IPS-NIHi11 (cell line): ENCODE measurements at regions not wholly inside any gene's neighbourhood (a gene's known extent, or its start where the extent isn't known, plus 50 kb on each side); places are given as distances from the start of the nearest gene placed in this dataset.

ENCODE experiments used
- DNase-seq: peaks from one replicate; pipeline ENCODE4 v3.0.0; 2012; ENCODE audit warnings: mixed read lengths, low spot score

DNA sequence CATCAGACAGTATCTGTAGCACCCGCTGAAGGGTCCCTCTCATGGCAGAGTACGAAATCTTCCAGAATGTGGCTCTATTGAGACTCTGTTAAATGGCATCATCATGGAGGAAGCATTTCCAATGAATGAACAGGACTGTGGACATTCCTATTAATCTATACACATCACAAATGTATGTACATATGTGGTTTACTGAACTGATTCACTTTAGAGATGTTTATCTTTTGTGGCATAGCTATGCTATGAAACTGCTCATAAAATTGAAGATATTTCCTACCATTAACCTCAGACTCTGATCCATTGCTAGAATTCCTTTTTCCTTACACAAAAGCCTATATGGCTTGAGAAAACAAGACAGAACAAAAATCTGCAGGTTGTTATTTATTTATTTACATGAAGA, 259.6 kb upstream of the RRP15 start:
- DNase-seq: no peak

GRCh38 chr1:218027152-218027551, 257.9 kb upstream of the RRP15 start:
- DNase-seq: no peak

DNA sequence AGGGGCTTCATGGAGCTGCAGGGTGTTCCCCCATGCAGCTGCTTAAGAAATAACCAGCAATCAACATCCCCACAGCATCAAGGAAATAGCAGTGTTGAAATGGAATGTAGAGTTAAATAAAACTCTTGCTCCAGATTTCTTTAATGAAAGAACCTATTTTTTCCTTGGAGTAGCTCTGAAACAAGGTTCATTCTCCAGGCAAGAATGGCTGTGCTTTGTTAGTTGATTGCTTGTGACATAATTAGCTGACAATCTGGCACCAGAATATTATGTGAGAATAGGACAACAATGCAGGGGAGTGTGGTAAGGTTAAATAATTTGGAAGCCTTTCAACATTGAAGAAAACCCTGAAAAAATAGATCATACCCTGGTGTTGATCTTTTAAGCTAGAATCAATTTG, 254.2 kb upstream of the RRP15 start:
- no peak for DNase-seq

DNA sequence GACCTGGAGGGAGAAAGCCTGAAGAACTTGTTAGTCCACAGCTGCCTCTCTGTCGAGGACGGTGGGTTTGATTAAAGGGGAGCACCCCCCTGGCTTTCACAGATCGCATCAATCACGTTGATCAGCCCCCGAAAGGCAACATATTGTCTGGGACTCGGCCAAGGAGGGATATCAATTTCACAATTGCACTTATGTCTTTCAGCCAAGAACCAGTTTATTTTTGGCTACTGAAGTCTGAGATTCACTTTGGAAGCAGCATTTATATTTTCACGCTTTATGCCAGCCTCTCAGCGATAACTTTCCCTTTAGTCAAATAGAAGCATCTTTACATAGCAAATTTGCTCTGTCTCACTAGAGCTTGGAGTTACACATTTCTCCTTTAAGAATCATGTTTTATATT, 253.2 kb upstream of the RRP15 start:
- no peak for DNase-seq

DNA sequence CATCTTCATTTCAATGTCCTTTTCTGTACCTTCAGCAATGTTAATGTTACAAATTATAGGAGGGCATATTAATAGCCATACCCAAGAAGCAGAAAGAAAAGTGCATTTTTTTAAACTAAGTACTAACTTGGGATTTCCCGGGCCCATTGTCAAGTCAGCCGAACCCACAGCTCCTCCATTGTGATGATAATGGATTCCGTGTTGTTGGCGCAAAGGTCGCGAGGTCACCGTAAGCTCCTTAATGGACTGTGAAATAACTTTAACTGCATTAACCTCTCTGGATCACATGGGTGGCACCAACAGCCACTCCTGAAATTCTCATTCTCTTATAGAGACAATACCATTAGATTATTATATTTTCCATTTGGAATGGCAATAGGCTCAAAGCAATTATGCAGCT, 250.6 kb upstream of the RRP15 start:
- DNase-seq: peak; percentile 77

DNA sequence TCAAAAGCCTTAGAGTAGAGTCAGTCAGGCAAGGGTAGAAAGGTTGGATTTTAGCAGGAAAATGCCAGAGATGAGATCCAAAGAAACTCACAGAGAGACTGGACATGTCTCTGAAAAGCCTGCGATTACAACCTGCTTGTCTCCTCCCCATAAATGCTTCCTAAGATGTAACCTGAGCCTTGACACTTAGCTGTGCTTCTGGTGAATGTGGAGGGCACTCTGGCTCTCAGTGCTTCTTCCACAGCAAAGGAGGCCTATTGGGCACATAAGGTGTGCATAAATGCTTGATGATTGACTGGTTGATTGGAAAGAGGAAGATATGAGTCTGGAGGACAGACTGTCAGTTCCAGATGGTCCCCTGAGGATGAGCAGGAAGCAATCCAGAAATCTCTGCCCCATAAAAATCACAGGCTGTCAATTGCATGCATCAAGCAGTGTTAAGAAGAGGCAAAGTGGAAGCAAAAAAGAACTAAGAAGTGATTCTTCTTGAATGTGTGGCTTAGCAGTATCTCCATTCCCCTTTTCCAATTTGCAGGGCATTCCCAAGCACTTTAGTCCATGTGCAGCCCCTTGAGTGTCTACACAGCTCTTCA, 236.2 kb upstream of the RRP15 start:
- DNase-seq: no peak

DNA sequence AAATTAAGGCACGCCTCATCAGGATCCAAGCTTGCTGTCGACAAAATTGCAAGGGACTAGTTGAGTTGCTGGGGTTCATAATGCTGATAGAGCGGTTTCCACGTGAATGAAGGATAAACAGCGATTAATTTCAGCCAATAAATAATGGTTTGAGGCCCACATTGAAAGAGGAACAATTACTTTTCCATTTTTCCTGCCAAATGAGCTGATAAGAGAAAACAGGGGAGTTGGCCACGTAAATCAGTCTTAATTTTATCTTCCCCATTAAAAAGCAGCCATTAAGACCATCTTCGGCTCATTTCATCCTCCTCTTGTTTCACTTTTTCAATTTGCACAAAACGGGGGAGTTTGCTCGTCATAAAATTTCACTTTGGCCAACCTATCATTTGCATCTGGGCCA, 235.5 kb upstream of the RRP15 start:
- DNase-seq: no peak

GRCh38 chr1:218058730-218059129, 226.4 kb upstream of the RRP15 start:
- no peak for DNase-seq

GRCh38 chr1:218064426-218064825, 220.7 kb upstream of the RRP15 start:
- DNase-seq: no peak

GRCh38 chr1:218066332-218066731, 218.8 kb upstream of the RRP15 start:
- no peak for DNase-seq

GRCh38 chr1:218068241-218068640, 216.9 kb upstream of the RRP15 start:
- DNase-seq: no peak

GRCh38 chr1:218069180-218069579, 215.9 kb upstream of the RRP15 start:
- no peak for DNase-seq

GRCh38 chr1:218073062-218073461, 212.0 kb upstream of the RRP15 start:
- no peak for DNase-seq

DNA sequence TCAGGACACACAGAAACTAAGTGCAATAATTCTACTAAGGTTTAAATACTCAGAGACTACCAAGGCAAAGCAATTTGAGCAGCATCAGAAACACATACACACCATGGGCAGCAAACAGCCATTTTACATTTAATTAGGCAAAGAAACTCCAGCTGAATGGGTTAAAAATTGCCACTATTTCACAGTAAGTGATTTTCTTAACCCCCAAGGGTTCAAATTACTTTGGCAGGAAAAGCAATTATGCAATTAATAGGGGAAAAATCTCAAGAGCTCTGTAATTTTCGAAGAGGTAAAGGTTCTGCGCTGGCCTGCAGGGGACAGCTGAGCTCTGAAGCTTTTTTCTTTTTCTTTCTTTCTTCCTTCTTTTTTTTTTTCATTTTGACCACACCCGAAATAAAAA, 206.2 kb upstream of the RRP15 start:
- no peak for DNase-seq

GRCh38 chr1:218079347-218079746, 205.7 kb upstream of the RRP15 start:
- DNase-seq: no peak

GRCh38 chr1:218079820-218080219, 205.3 kb upstream of the RRP15 start:
- DNase-seq: no peak

DNA sequence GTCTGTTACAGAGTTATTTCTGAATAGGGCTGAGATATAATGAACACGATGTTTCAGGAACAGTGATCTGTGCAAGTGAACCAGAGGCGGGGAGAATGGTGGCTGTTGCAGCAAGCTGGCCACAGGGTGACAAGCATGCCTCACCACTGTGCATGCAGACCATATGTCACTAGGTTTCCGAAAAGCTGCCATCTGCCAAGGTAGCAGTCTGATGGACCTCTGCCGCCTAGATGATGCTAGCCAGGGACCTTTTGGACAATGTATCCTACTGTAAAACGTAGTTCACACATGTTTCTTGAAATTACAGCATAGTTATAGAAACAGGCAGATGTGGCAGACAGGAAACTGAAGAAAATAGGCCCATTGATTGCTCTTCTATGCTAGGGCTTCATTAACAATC, 204.2 kb upstream of the RRP15 start:
- DNase-seq: no peak

- no peak for DNase-seq
Measured at GRCh38 chr1:218081358-218081757, 203.7 kb upstream of the RRP15 start.

GRCh38 chr1:218090459-218090858, 194.6 kb upstream of the RRP15 start:
- no peak for DNase-seq

DNA sequence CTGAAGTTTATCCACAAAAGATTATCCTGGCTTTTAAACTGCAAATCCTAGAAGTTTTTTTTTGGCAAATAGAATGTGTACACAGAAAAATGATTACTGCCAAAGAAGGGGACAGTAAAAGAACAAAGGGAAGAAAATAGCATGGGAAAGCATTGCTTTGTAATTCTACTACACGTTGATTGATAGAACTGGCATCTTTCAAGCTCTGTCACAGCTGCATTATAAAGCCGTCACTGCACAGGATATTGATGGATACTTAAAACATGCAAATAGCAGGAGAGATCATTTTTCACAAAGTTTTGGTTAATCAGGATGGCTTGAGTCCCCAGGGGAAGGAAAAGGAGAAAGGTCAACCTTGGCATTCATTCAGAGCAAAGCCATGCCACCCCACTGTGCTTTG, 183.7 kb upstream of the RRP15 start:
- DNase-seq: no peak

GRCh38 chr1:218108034-218108433, 177.1 kb upstream of the RRP15 start:
- no peak for DNase-seq

DNA sequence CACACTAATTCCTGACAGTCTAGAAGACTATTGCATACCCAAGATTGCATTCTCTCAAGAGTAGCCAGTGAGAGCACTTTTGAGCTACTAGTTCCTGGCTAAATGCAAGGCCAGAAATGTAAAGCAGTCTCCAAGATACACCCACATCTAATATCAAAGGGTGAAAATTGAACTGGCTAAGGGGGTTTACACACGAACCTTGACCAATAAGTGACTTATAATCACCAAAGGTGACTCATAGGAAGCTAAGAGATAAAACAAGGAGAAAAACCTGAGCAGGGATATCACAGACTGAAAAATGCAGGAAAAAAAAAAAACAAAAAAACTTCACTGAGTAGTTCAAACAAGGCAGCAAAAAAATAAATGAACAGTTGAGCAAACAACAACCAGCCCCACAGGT, 172.2 kb upstream of the RRP15 start:
- DNase-seq: no peak

- DNase-seq: peak; percentile 67
Measured at GRCh38 chr1:218123968-218124367, 161.1 kb upstream of the RRP15 start.

DNA sequence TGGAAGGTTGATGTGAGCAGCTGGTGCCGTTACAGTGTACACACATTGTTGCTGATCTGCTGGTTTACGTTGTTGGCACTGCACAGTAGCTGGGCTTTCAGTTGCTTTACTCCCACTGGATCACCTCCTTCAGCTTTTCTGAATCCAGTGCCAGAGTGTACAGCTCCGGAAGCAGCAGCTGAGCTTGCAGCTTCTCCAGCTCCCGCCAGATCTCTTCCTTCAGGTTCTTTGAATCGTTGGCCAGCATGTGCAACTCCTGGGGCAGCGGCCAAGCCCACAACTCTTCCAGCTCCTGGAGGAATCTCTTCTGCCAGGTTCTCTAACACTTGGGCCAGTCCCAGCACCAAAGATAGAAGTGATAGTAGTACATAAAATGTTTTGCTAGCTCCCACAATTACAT, 149.7 kb upstream of the RRP15 start:
- no peak for DNase-seq

DNA sequence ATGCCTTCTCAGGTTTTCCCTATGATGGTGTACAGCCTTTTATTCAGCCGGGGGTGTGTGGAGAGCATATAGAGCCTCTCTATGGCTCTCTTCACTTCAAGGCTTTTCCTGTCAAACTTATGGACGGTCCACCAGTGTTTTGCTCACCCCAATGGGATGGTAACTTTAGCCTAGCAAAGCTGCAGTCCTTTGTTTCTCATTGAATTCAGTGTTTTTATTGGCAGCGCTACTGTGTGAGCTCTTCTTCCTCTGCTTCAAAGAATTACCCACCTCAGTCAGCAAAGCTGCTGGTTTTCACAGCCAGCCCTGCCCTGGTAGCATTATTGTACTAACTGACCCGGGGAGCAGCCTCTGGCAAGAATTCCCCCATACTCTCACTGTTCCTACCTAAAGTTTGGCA, 145.3 kb upstream of the RRP15 start:
- DNase-seq: no peak
